GM18505 (cell line): ENCODE measurements at regions not wholly inside any gene's neighbourhood (a gene's known extent, or its start where the extent isn't known, plus 50 kb on each side); places are given as distances from the start of the nearest gene placed in this dataset.

Experiments
- ATAC-seq: cut with Tn5 transposase; IDR thresholded peaks from one replicate; pipeline ENCODE4 v1.9.1; 2021; ENCODE audit not compliant: unreplicated experiment
- POLR2A ChIP-seq: IDR thresholded peaks from 4 replicates; pipeline ENCODE4 v1.6.1; 2011; ENCODE audit warnings: borderline replicate concordance; ENCODE audit not compliant: insufficient read depth, insufficient read length; ENCODE audit errors: extremely low read depth

GRCh38 chr16:48011878-48012658 lies 143.7 kb downstream of the ABCC12 start:
- ATAC-seq, result no peak
- TF ChIP-seq POLR2A, result no peak

- no peak for ATAC-seq
- no peak for TF ChIP-seq POLR2A
These were observed 144.3 kb downstream of the ABCC12 start for GRCh38 chr16:48011466-48011865.

DNA sequence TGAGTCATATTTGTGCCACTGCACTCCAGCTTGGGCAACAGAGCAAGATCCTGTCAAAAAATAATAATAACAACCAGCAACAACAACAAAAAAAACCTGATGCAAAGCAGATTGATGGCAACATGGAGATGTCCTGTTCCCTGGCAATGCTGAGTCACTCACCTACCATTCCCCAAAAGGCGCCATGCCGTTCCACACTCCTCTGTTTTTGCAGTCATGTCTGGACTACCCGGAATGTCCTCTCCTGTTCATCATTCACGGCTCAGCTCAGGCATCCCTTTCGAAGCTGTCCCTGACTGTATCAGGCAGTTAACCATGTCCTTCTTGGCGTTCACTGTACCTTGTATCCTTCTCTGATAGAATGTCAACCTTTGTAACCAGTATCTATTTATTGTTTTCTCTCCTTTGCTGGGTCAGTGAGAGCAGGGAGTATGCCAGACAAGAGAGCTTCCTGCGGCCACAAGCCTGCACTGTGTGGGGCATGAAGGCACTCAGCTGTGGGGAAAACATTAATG lies 147.7 kb downstream of the ABCC12 start:
- TF ChIP-seq POLR2A, result no peak
- no peak for ATAC-seq

- no peak for TF ChIP-seq POLR2A
- ATAC-seq, result no peak
These were observed 151.6 kb downstream of the ABCC12 start for GRCh38 chr16:48004141-48004695.

GRCh38 chr16:48003206-48003907 lies 152.4 kb downstream of the ABCC12 start:
- ATAC-seq, result no peak

GRCh38 chr16:48001324-48001895 lies 154.4 kb downstream of the ABCC12 start:
- ATAC-seq, result no peak
- TF ChIP-seq POLR2A, result no peak

More at GRCh38 chr16:48003206-48003907, 152.4 kb downstream of the ABCC12 start:
- TF ChIP-seq POLR2A, result no peak

DNA sequence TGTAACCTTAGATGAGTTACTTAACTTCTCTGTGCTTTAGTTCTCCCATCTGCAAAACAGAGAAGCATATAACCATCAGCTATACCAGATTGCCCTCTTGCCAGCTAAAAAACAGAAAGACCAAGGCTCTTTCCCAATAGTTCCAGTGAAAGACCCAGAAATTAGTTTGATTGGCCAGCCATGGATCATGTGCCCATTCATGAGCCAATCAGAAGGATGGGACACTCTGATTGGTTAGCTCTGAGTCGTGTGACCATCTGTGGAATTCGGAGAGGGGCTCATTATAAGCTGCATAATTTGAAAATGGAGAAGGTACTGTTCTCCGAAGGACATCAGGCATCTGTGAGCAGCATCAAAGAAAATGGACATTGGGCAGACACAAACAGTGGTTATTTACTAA lies 155.2 kb downstream of the ABCC12 start:
- ATAC-seq, result no peak
- TF ChIP-seq POLR2A, result no peak

- no peak for TF ChIP-seq POLR2A
- ATAC-seq, result no peak
These were observed 156.2 kb downstream of the ABCC12 start for GRCh38 chr16:47999595-47999994.

GRCh38 chr16:47995354-47995753 lies 160.4 kb downstream of the ABCC12 start:
- TF ChIP-seq POLR2A, result no peak
- ATAC-seq, result no peak

GRCh38 chr16:47991491-47991890 lies 164.3 kb downstream of the ABCC12 start:
- TF ChIP-seq POLR2A, result no peak
- ATAC-seq, result no peak

- TF ChIP-seq POLR2A, result no peak
- no peak for ATAC-seq
These were observed 165.1 kb downstream of the ABCC12 start for GRCh38 chr16:47990676-47991075.

GRCh38 chr16:47987136-47987535 lies 168.7 kb downstream of the ABCC12 start:
- no peak for ATAC-seq
- TF ChIP-seq POLR2A, result no peak

- no peak for ATAC-seq
- no peak for TF ChIP-seq POLR2A
These were observed 169.8 kb downstream of the ABCC12 start for GRCh38 chr16:47986031-47986430.
